GM20000 (cell line): ENCODE measurements at regions not wholly inside any gene's neighbourhood (a gene's known extent, or its start where the extent isn't known, plus 50 kb on each side); places are given as distances from the start of the nearest gene placed in this dataset.

Experiments used
- DNase-seq: peaks from one replicate; pipeline ENCODE4 v3.0.0; 2012; ENCODE audit warnings: low spot score
- CTCF ChIP-seq: IDR thresholded peaks from 2 replicates; pipeline ENCODE4 v1.5.1; 2012; ENCODE audit warnings: mild to moderate bottlenecking, control low read depth; ENCODE audit errors: extremely low read depth, missing control alignments

GRCh38 chr10:78428579-78428978 is 394.9 kb downstream of the RPS24 start:
- no peak for TF ChIP-seq CTCF
- DNase-seq: no peak

DNA sequence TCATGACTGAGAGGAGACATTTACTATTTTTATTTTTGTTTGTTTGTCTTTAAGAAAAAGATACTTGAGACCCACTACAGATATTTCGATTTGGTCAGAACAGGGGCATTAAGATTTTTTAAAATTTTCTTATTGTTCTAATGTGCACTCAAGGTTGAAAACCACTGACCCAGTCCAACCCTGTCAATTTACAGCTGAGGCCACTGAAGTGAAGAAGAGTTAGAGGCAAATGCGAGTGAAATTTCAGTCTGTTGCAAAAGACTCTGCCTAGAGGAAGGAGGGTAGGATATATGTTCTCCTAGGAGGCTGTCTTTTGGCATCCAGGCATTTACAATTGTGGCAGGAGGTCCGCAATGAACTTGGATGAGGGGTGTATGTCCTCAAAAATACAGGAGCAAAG is 396.3 kb downstream of the RPS24 start:
- DNase-seq: no peak
- TF ChIP-seq CTCF: no peak

DNA sequence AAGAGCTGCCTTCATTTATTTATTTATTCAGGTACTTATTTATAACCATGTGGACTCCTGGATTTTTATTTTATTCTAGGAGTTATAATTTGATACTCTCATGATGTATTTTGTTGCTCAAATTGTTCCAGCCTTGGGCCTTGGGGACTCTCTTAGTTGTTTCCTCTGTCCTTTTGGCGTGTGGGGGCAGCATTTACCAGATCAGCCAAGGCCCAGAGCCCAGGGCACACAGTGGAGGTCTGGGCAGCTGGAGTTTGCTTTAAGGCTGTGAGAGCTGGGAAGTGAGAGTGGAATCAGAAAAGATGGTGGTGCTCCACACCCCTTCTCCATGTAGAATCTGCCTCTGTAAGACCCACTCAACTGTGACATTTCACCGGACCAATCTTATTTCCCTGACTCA is 398.9 kb downstream of the RPS24 start:
- no peak for DNase-seq
- TF ChIP-seq CTCF: no peak

- TF ChIP-seq CTCF: no peak
- DNase-seq: no peak
Measured at GRCh38 chr10:78433076-78433595, 399.5 kb downstream of the RPS24 start.

DNA sequence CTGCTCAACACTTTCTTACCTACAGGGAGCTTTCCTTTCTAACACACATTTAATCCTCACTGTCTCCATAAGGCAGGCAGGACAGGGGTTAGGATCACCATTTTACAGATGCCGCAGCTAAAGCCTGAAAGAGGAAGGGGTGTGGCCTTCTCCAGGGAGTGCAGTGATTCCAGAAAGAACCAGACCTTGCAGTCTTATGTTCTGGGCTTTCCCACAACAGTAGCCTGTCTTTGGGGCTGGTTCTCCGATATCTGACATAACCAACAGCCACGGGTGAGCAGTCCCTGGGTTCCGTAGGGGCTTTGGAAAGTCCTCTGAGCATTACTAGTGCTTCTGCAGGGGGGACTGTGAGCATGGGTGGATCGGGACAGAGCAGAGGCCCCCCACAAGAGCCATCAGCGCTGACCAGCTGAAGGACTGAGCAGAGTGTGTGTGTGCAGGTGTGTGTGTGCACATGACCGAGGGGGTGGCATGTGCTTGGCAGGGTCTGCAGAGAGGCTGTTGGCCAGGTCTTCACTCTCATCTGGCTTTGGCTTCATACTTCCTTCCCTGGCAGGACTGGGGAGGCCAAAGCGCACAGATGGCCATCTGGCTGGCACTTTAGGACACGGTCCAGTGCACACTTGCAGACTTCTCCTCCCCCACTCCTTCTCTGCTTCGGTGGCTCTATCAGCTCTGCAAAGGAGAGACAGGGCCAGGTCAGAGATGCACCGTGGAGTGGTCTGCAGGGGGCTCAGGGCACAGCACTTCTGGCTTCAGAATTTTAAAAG is 400.3 kb downstream of the RPS24 start:
- no peak for TF ChIP-seq CTCF
- no peak for DNase-seq

DNA sequence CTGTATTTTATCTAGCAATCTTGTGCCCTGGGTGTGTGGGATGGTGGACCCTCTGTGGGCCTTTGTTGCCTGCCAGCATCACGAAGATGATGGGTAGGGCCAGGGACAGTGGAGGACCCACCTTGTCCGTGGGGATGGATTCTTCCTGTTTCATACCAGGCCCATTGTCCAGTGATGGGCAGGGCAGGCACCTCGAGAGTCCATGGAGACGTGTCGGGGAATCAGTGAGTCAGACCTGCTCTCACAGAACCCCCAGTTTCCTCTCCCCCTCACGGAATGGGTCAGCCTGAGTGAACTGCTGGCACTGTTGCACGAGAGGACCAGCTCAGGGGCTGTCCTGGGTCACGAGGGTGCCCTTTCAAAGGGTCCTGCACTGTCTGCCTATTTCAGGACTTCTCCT is 401.2 kb downstream of the RPS24 start:
- no peak for TF ChIP-seq CTCF
- no peak for DNase-seq

DNA sequence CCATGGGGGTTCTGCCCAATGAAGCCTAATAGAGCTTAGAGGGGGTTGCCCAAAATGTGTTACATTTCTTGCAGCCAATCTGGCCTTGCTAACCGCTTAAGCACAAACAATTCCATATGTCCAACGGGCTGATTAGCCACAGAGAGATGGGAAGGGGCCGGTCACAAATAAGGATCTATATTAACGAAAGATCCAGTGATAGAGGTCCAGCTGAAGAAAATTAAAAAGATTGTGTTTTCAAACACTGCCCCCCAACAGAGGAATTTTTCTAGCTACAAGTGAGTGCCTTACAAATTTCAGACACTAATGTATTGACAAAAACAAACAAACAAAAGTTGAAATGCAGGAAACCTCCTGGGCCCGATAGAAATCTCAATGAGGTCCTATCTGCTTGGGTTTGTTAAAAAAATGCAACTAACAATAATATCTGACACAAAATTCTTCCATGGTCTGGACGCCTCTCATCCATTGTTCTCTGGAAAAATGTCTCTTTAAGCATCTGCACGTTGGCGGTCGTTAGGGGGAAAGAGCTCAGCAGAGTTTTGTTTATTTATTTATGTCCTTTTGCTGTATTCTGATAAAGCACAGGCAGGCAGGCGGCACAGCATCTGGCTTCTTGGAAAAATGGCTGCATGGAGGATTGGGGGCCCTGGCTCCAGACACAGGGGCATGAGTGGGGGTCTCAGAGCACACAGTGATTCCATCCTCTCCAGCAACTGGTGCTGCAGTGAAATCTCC is 402.0 kb downstream of the RPS24 start:
- TF ChIP-seq CTCF: no peak
- no peak for DNase-seq
